ENCODE measurements at regions not wholly inside any gene's neighbourhood (a gene's known extent, or its start where the extent isn't known, plus 50 kb on each side); places are given as distances from the start of the nearest gene placed in this dataset.

DNA sequence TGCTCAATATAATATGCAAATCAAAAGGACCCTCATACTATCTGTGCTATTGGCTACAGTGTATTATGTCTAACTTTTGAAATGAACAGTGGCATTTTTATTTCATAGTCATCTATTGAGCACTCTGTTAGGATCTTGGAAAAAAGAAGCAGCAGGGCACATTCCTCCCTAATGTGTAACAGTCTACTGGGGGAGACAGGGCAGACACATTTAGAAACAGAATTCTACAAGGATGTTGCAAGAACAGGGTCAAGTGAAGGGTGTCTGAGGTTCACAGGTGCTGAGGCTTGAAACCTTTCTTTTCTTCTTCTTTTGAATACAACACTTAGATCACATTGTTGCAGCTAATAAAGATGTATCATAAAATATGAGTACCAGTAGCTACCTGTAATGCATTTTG, 129.7 kb upstream of the SLC4A4 start:
- Histone ChIP-seq H3K4me3 (ENCODE audit: low read depth in 1 of 2, low read length in 1 of 2) (no peak overlapping the region), H3K9me3 (no peaks in the 10 kb centered on the region), H3K27ac (no peak overlapping the region), H3K4me1 (ENCODE audit: control insufficient read depth in 1 of 2, insufficient read depth in 1 of 2, low read depth in 1 of 2, low read length in 1 of 2) (no peaks in the 10 kb centered on the region), H3K27me3 (no peaks in the 10 kb centered on the region), H3K36me3 (no peaks in the 10 kb centered on the region)
- TF ChIP-seq, protein P1, sequence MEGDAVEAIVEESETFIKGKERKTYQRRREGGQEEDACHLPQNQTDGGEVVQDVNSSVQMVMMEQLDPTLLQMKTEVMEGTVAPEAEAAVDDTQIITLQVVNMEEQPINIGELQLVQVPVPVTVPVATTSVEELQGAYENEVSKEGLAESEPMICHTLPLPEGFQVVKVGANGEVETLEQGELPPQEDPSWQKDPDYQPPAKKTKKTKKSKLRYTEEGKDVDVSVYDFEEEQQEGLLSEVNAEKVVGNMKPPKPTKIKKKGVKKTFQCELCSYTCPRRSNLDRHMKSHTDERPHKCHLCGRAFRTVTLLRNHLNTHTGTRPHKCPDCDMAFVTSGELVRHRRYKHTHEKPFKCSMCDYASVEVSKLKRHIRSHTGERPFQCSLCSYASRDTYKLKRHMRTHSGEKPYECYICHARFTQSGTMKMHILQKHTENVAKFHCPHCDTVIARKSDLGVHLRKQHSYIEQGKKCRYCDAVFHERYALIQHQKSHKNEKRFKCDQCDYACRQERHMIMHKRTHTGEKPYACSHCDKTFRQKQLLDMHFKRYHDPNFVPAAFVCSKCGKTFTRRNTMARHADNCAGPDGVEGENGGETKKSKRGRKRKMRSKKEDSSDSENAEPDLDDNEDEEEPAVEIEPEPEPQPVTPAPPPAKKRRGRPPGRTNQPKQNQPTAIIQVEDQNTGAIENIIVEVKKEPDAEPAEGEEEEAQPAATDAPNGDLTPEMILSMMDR (IDR thresholded peaks at IDR 0.05): no peak

GRCh38 chr4:71210823-71211222, 128.0 kb upstream of the SLC4A4 start:
- H3K27ac ChIP-seq: no peak overlapping the region

GRCh38 chr4:71211748-71212147, 127.1 kb upstream of the SLC4A4 start:
- Histone ChIP-seq H3K4me3 (ENCODE audit: low read depth in 1 of 2, low read length in 1 of 2) (no peak overlapping the region), H3K4me1 (ENCODE audit: control insufficient read depth in 1 of 2, insufficient read depth in 1 of 2, low read depth in 1 of 2, low read length in 1 of 2) (no peaks in the 10 kb centered on the region), H3K9me3 (no peaks in the 10 kb centered on the region), H3K27me3 (no peaks in the 10 kb centered on the region), H3K27ac (no peak overlapping the region), H3K36me3 (no peaks in the 10 kb centered on the region)
- TF ChIP-seq, protein P1 (IDR thresholded peaks at IDR 0.05): no peak

More at GRCh38 chr4:71210823-71211222, 128.0 kb upstream of the SLC4A4 start:
- no peaks in the 10 kb centered on the region for H3K36me3 ChIP-seq
- TF ChIP-seq, protein P1 (IDR thresholded peaks at IDR 0.05): no peak
- H3K4me3 ChIP-seq (ENCODE audit: low read depth in 1 of 2, low read length in 1 of 2): no peak overlapping the region
- no peaks in the 10 kb centered on the region for H3K27me3 ChIP-seq
- no peaks in the 10 kb centered on the region for H3K4me1 ChIP-seq (ENCODE audit: control insufficient read depth in 1 of 2, insufficient read depth in 1 of 2, low read depth in 1 of 2, low read length in 1 of 2)
- no peaks in the 10 kb centered on the region for H3K9me3 ChIP-seq

GRCh38 chr4:71212216-71212615, 126.6 kb upstream of the SLC4A4 start:
- no peak overlapping the region for H3K4me3 ChIP-seq (ENCODE audit: low read depth in 1 of 2, low read length in 1 of 2)
- H3K27me3 ChIP-seq: no peaks in the 10 kb centered on the region
- H3K27ac ChIP-seq: no peak overlapping the region
- H3K9me3 ChIP-seq: no peaks in the 10 kb centered on the region
- TF ChIP-seq, protein P1 (IDR thresholded peaks at IDR 0.05): no peak
- H3K4me1 ChIP-seq (ENCODE audit: control insufficient read depth in 1 of 2, insufficient read depth in 1 of 2, low read depth in 1 of 2, low read length in 1 of 2): no peaks in the 10 kb centered on the region
- no peaks in the 10 kb centered on the region for H3K36me3 ChIP-seq

- TF ChIP-seq, protein P1 (IDR thresholded peaks at IDR 0.05): no peak
- Histone ChIP-seq H3K9me3 (no peaks in the 10 kb centered on the region), H3K36me3 (no peaks in the 10 kb centered on the region), H3K27me3 (no peaks in the 10 kb centered on the region), H3K27ac (no peak overlapping the region), H3K4me3 (ENCODE audit: low read depth in 1 of 2, low read length in 1 of 2) (no peak overlapping the region), H3K4me1 (ENCODE audit: control insufficient read depth in 1 of 2, insufficient read depth in 1 of 2, low read depth in 1 of 2, low read length in 1 of 2) (no peaks in the 10 kb centered on the region)
These were observed 124.2 kb upstream of the SLC4A4 start for GRCh38 chr4:71214578-71214977.

Data from neutrophil (primary cell).